ENCODE measurements at regions not wholly inside any gene's neighbourhood (a gene's known extent, or its start where the extent isn't known, plus 50 kb on each side); places are given as distances from the start of the nearest gene placed in this dataset.

GRCh38 chr10:52523696-52524095 is 209.6 kb downstream of the DKK1 start:
- no peaks in the 10 kb centered on the region for H3K4me1 ChIP-seq (ENCODE audit: insufficient read depth, low read length)
- H3K4me3 ChIP-seq (ENCODE audit: low read length), result no peak overlapping the region
- no peaks in the 10 kb centered on the region for H3K9me3 ChIP-seq (ENCODE audit: insufficient read depth, low read depth, low read length)
- no peaks in the 10 kb centered on the region for H3K36me3 ChIP-seq (ENCODE audit: insufficient read depth, low read depth, low read length)
- H3K27me3 ChIP-seq (ENCODE audit: insufficient read depth, low read length), result no peaks in the 10 kb centered on the region
- no peak overlapping the region for H3K9ac ChIP-seq (ENCODE audit: low read depth, low read length)
- no peak overlapping the region for H3K27ac ChIP-seq (ENCODE audit: low read length)

- no peaks in the 10 kb centered on the region for H3K4me1 ChIP-seq (ENCODE audit: insufficient read depth, low read length)
- H3K9me3 ChIP-seq (ENCODE audit: insufficient read depth, low read depth, low read length), result no peaks in the 10 kb centered on the region
- no peak overlapping the region for H3K27ac ChIP-seq (ENCODE audit: low read length)
- no peak overlapping the region for H3K4me3 ChIP-seq (ENCODE audit: low read length)
- H3K36me3 ChIP-seq (ENCODE audit: insufficient read depth, low read depth, low read length), result no peaks in the 10 kb centered on the region
- no peak overlapping the region for H3K9ac ChIP-seq (ENCODE audit: low read depth, low read length)
- H3K27me3 ChIP-seq (ENCODE audit: insufficient read depth, low read length), result no peaks in the 10 kb centered on the region
Measured at GRCh38 chr10:52525761-52526160, 211.7 kb downstream of the DKK1 start.

GRCh38 chr10:52526251-52526823 is 212.3 kb downstream of the DKK1 start:
- H3K27me3 ChIP-seq (ENCODE audit: insufficient read depth, low read length), result no peaks in the 10 kb centered on the region
- H3K9me3 ChIP-seq (ENCODE audit: insufficient read depth, low read depth, low read length), result no peaks in the 10 kb centered on the region
- no peaks in the 10 kb centered on the region for H3K4me1 ChIP-seq (ENCODE audit: insufficient read depth, low read length)
- H3K9ac ChIP-seq (ENCODE audit: low read depth, low read length), result no peak overlapping the region
- no peak overlapping the region for H3K27ac ChIP-seq (ENCODE audit: low read length)
- H3K36me3 ChIP-seq (ENCODE audit: insufficient read depth, low read depth, low read length), result no peaks in the 10 kb centered on the region
- H3K4me3 ChIP-seq (ENCODE audit: low read length), result no peak overlapping the region

- Histone ChIP-seq H3K9ac (ENCODE audit: low read depth, low read length) (no peak overlapping the region), H3K27ac (ENCODE audit: low read length) (no peak overlapping the region), H3K4me3 (ENCODE audit: low read length) (no peak overlapping the region), H3K36me3 (ENCODE audit: insufficient read depth, low read depth, low read length) (no peaks in the 10 kb centered on the region), H3K27me3 (ENCODE audit: insufficient read depth, low read length) (no peaks in the 10 kb centered on the region), H3K4me1 (ENCODE audit: insufficient read depth, low read length) (no peaks in the 10 kb centered on the region), H3K9me3 (ENCODE audit: insufficient read depth, low read depth, low read length) (no peaks in the 10 kb centered on the region)
Measured at GRCh38 chr10:52532650-52533290, 218.7 kb downstream of the DKK1 start.

- no peak overlapping the region for H3K27ac ChIP-seq (ENCODE audit: low read length)
- no peaks in the 10 kb centered on the region for H3K9me3 ChIP-seq (ENCODE audit: insufficient read depth, low read depth, low read length)
- no peaks in the 10 kb centered on the region for H3K4me1 ChIP-seq (ENCODE audit: insufficient read depth, low read length)
- H3K36me3 ChIP-seq (ENCODE audit: insufficient read depth, low read depth, low read length), result no peaks in the 10 kb centered on the region
- no peak overlapping the region for H3K9ac ChIP-seq (ENCODE audit: low read depth, low read length)
- no peaks in the 10 kb centered on the region for H3K27me3 ChIP-seq (ENCODE audit: insufficient read depth, low read length)
- no peak overlapping the region for H3K4me3 ChIP-seq (ENCODE audit: low read length)
Measured at GRCh38 chr10:52533986-52534385, 219.9 kb downstream of the DKK1 start.

- no peak overlapping the region for H3K27ac ChIP-seq (ENCODE audit: low read length)
- no peaks in the 10 kb centered on the region for H3K27me3 ChIP-seq (ENCODE audit: insufficient read depth, low read length)
- no peaks in the 10 kb centered on the region for H3K9me3 ChIP-seq (ENCODE audit: insufficient read depth, low read depth, low read length)
- H3K4me3 ChIP-seq (ENCODE audit: low read length), result no peak overlapping the region
- H3K9ac ChIP-seq (ENCODE audit: low read depth, low read length), result no peak overlapping the region
- H3K36me3 ChIP-seq (ENCODE audit: insufficient read depth, low read depth, low read length), result no peaks in the 10 kb centered on the region
- no peaks in the 10 kb centered on the region; the same call in 1 of the 2 replicates for H3K4me1 ChIP-seq (ENCODE audit: insufficient read depth, low read length)
Measured at GRCh38 chr10:52539463-52539862, 225.4 kb downstream of the DKK1 start.

- no peak overlapping the region for H3K27ac ChIP-seq (ENCODE audit: low read length)
- no peak overlapping the region for H3K4me3 ChIP-seq (ENCODE audit: low read length)
- no peaks in the 10 kb centered on the region; the same call in 1 of the 2 replicates for H3K4me1 ChIP-seq (ENCODE audit: insufficient read depth, low read length)
- H3K36me3 ChIP-seq (ENCODE audit: insufficient read depth, low read depth, low read length), result no peaks in the 10 kb centered on the region
- no peaks in the 10 kb centered on the region for H3K9me3 ChIP-seq (ENCODE audit: insufficient read depth, low read depth, low read length)
- no peaks in the 10 kb centered on the region for H3K27me3 ChIP-seq (ENCODE audit: insufficient read depth, low read length)
- H3K9ac ChIP-seq (ENCODE audit: low read depth, low read length), result no peak overlapping the region
Measured at GRCh38 chr10:52540479-52540984, 226.5 kb downstream of the DKK1 start.

- H3K4me1 ChIP-seq (ENCODE audit: insufficient read depth, low read length), result no peaks in the 10 kb centered on the region; the same call in 1 of the 2 replicates
- H3K27ac ChIP-seq (ENCODE audit: low read length), result no peak overlapping the region
- H3K4me3 ChIP-seq (ENCODE audit: low read length), result no peak overlapping the region
Measured at GRCh38 chr10:52541006-52541473, 227.0 kb downstream of the DKK1 start.

GRCh38 chr10:52542906-52543305 is 228.8 kb downstream of the DKK1 start:
- Histone ChIP-seq H3K27ac (ENCODE audit: low read length) (no peak overlapping the region), H3K4me3 (ENCODE audit: low read length) (no peak overlapping the region), H3K4me1 (ENCODE audit: insufficient read depth, low read length) (no peaks in the 10 kb centered on the region; the same call in 1 of the 2 replicates), H3K27me3 (ENCODE audit: insufficient read depth, low read length) (no peaks in the 10 kb centered on the region), H3K9ac (ENCODE audit: low read depth, low read length) (no peak overlapping the region), H3K36me3 (ENCODE audit: insufficient read depth, low read depth, low read length) (no peaks in the 10 kb centered on the region), H3K9me3 (ENCODE audit: insufficient read depth, low read depth, low read length) (no peaks in the 10 kb centered on the region)

More at GRCh38 chr10:52541006-52541473, 227.0 kb downstream of the DKK1 start:
- H3K36me3 ChIP-seq (ENCODE audit: insufficient read depth, low read depth, low read length), result no peaks in the 10 kb centered on the region
- H3K9ac ChIP-seq (ENCODE audit: low read depth, low read length), result no peak overlapping the region
- no peaks in the 10 kb centered on the region for H3K27me3 ChIP-seq (ENCODE audit: insufficient read depth, low read length)
- no peaks in the 10 kb centered on the region for H3K9me3 ChIP-seq (ENCODE audit: insufficient read depth, low read depth, low read length)

- Histone ChIP-seq H3K4me3 (ENCODE audit: low read length) (no peak overlapping the region), H3K27me3 (ENCODE audit: insufficient read depth, low read length) (no peaks in the 10 kb centered on the region), H3K9me3 (ENCODE audit: insufficient read depth, low read depth, low read length) (no peaks in the 10 kb centered on the region; the same call in 1 of the 2 replicates), H3K4me1 (ENCODE audit: insufficient read depth, low read length) (no peaks in the 10 kb centered on the region), H3K9ac (ENCODE audit: low read depth, low read length) (no peak overlapping the region), H3K27ac (ENCODE audit: low read length) (no peak overlapping the region), H3K36me3 (ENCODE audit: insufficient read depth, low read depth, low read length) (no peaks in the 10 kb centered on the region)
Measured at GRCh38 chr10:52551046-52551445, 221.5 kb downstream of the MBL2 start.

GRCh38 chr10:52558090-52558489 is 214.5 kb downstream of the MBL2 start:
- no peaks in the 10 kb centered on the region for H3K27me3 ChIP-seq (ENCODE audit: insufficient read depth, low read length)
- no peaks in the 10 kb centered on the region for H3K36me3 ChIP-seq (ENCODE audit: insufficient read depth, low read depth, low read length)
- no peak overlapping the region for H3K27ac ChIP-seq (ENCODE audit: low read length)
- H3K4me3 ChIP-seq (ENCODE audit: low read length), result no peak overlapping the region
- no peaks in the 10 kb centered on the region for H3K4me1 ChIP-seq (ENCODE audit: insufficient read depth, low read length)
- no peaks in the 10 kb centered on the region for H3K9me3 ChIP-seq (ENCODE audit: insufficient read depth, low read depth, low read length)
- no peak overlapping the region for H3K9ac ChIP-seq (ENCODE audit: low read depth, low read length)

- Histone ChIP-seq H3K36me3 (ENCODE audit: insufficient read depth, low read depth, low read length) (no peaks in the 10 kb centered on the region), H3K27ac (ENCODE audit: low read length) (no peak overlapping the region), H3K9ac (ENCODE audit: low read depth, low read length) (no peak overlapping the region), H3K27me3 (ENCODE audit: insufficient read depth, low read length) (no peaks in the 10 kb centered on the region), H3K4me3 (ENCODE audit: low read length) (no peak overlapping the region), H3K4me1 (ENCODE audit: insufficient read depth, low read length) (no peaks in the 10 kb centered on the region), H3K9me3 (ENCODE audit: insufficient read depth, low read depth, low read length) (no peaks in the 10 kb centered on the region)
Measured at GRCh38 chr10:52561322-52561721, 211.3 kb downstream of the MBL2 start.

Measured in iPS-20b (cell line).